Activated T-cell treated with anti-CD3 and anti-CD28 coated beads for 4 hours (primary cell): ENCODE measurements at regions not wholly inside any gene's neighbourhood (a gene's known extent, or its start where the extent isn't known, plus 50 kb on each side); places are given as distances from the start of the nearest gene placed in this dataset.
"Not testable (repeated sequence)": the region's sequence is repeated elsewhere in the genome, so short reads cannot be mapped to it uniquely, and the experiment has no call there.

Source experiments
- DNase-seq: peaks from one replicate; pipeline ENCODE4 v3.0.0-alpha.2; 2020

DNA sequence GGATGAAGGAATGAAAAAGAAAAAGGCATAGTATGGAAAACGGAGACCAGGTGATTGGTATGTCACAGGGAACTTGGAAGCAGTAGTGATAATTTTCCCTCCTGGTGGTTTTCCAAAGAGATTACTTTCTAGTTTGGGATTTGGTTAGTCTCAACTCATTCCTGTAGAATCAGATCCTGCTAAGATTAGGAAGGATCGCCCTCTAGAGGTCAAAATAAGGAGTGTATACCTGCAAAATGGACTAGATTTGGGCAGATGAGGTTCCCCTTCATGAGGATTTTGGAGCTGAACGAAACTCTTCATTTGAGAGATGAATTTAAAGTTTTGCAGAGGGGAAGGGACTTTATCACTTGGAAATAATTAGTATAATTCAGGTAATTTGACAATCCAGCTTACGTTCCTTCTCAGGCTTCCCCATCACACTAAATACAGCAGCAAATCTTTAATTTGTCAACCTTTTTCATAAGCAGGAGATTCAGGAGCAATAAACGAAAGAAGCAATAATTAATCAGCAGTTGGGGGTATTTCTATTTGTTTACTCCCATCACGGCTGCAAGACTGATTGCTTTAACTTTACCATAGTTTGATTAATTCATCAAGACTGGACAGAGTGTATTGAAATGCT, 65.2 kb downstream of the CCDC195 start:
- DNase-seq = no peak

DNA sequence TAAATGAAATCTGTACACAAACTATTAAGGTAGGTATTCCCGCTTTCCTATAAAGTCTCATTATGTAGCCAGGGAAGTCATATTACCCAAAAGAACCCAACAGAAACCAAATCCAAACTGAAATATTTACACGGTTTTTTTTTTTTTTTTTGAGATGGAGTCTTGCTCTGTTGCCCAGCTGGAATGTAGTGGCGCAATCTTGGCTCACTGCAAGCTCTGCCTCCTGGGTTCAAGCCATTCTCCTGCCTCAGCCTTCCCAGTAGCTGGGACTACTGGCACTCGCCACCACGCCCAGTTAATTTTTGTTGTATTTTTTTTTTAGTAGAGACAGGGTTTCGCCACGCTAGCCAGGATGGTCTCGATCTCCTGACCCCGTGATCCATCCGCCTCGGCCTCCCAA, 62.5 kb upstream of the CUL3 start:
- not testable (repeated sequence) for DNase-seq

DNA sequence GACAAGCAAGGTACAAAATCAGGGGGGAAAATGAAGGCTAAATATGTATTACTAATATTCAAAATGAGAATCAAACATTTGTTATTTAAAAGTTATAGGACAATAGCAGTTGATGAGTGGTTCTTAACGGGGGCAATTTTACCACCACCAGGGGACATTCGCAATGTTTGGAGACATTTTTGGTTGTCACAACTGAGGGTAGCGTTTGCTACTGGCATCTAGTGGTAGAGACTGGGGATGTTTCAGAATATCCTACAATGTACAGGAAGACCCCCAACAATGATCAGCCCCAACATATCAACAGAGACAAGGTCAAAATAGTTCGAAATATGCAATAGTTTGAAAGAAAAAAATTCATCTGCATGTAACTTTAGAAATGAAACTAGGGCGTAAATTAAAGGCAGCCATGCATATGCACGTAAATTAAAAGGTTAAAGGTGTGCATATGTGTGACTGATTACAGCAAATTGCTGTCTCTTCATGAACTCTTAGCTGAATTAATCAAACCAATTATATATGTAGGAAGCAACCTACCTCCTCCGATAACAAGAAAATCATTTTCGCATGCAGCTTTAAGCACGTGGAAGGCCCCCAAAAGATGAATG, 61.2 kb upstream of the CUL3 start:
- peak; percentile 5 for DNase-seq

DNA sequence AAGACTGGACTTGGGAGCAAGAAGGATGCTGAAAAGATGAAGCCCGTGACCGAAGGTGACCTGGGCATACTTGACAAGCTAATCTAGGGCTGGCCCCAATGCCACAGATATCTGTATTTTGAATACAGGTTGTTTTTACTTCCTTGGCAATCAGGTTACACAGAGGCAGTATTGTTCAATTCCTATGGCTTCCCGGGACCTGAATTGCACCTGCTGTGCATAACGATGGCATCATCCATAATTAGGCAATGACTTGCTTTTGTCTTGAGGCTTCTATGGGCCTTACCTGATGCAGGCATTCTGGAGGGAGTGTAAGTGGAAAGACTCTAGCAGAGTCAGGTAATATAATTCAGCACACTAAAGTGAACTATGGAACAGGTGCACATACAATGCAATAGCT, 60.6 kb upstream of the CUL3 start:
- DNase-seq = no peak

DNA sequence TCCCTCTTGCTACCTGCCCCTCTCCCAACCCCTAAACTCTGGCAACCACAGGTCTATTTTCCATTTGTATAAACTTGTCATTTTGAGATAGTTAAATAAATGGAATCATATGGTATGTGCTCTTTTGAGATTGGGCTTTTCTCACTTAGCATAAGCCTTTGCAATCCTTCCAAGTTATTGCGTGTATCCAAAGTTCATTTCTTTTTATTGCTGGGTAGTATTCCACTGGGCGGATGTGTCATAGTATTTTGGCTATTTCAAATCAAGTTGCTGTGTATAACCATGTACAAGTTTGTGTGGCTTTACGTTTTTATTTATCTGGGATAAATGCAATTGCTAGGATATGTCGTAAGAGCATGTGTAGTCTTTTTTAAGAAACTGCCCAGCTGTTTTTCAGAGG, 55.5 kb upstream of the CUL3 start:
- no peak for DNase-seq

DNA sequence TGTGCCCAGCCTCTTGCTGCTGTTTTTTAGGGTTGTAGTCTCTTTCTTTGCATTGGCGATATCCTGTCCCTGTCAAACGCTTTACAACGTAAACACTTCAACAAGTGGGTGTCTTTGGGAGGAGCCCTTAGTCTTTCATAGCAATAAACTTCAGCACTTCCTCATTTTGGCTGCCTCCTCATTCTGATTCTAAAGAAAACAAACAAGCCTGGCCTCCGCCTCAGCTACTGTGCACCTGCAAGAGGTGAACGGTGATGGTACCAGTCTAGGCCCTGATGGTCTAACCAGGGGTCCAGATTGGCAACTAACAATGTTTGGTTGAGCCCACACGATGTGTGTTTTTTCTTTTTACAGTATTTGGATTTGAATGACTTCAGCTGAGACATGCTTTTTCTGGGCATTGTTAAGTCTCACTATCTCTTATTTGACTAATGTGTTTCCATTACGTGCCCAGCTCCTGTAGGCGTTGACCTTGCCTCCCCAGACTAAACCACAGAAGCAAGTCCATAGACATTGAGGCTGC, 53.2 kb upstream of the CUL3 start:
- DNase-seq = peak; percentile 25
